Keratinocyte (primary cell): ENCODE measurements at regions not wholly inside any gene's neighbourhood (a gene's known extent, or its start where the extent isn't known, plus 50 kb on each side); places are given as distances from the start of the nearest gene placed in this dataset.

ENCODE experiments used
- EZH2 ChIP-seq: IDR thresholded peaks from one replicate; pipeline ENCODE4 v1.6.1; 2012; ENCODE audit warnings: inconsistent platforms, mild to moderate bottlenecking, low read length, moderate library complexity
- TF ChIP-seq, protein P1 (sequence below), 3 experiments: IDR thresholded peaks in 1 of 3; conservative IDR thresholded peaks in 1 of 3; optimal IDR thresholded peaks in 1 of 3; 2 replicates in 2 of 3; 3 replicates in 1 of 3; pipeline versions ENCODE3 to v1.5.1; 2011; ENCODE audit warnings: low read length in 3 of 3, mild to moderate bottlenecking in 3 of 3, moderate library complexity in 2 of 3, control low read depth in 1 of 3, inconsistent platforms in 1 of 3; ENCODE audit not compliant: insufficient read depth in 2 of 3; ENCODE audit errors: extremely low read depth in 1 of 3

DNA sequence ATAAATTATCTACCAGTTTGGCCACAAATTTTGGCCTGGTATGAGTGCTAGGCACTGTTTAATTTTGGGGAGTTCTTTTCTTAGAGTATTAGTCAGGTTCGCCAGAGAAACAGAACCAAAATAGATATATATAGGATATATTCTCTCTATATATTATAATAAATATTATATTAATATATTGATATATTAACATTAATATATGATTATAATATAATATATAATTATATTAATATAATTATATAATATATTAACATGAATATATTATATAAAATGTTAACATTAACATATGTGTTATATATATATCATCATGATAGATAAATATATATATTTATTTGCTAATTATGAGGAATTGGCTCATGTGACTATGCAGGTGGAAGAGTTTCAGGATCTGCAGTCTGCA lies 137.8 kb upstream of the CHRNA7 start:
- TF ChIP-seq, protein P1, sequence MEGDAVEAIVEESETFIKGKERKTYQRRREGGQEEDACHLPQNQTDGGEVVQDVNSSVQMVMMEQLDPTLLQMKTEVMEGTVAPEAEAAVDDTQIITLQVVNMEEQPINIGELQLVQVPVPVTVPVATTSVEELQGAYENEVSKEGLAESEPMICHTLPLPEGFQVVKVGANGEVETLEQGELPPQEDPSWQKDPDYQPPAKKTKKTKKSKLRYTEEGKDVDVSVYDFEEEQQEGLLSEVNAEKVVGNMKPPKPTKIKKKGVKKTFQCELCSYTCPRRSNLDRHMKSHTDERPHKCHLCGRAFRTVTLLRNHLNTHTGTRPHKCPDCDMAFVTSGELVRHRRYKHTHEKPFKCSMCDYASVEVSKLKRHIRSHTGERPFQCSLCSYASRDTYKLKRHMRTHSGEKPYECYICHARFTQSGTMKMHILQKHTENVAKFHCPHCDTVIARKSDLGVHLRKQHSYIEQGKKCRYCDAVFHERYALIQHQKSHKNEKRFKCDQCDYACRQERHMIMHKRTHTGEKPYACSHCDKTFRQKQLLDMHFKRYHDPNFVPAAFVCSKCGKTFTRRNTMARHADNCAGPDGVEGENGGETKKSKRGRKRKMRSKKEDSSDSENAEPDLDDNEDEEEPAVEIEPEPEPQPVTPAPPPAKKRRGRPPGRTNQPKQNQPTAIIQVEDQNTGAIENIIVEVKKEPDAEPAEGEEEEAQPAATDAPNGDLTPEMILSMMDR (optimal IDR thresholded peaks at IDR 0.05 in 1 of 3, IDR thresholded peaks at IDR 0.05 in 1 of 3, conservative IDR thresholded peaks at IDR 0.05 in 1 of 3; ENCODE audit: extremely low read depth in 1 of 3, insufficient read depth in 2 of 3, low read length in 3 of 3) = no peak
- TF ChIP-seq EZH2 = no peak
